Fibroblast of pulmonary artery (primary cell): ENCODE measurements at regions not wholly inside any gene's neighbourhood (a gene's known extent, or its start where the extent isn't known, plus 50 kb on each side); places are given as distances from the start of the nearest gene placed in this dataset.

Experiments
- DNase-seq: peaks from one replicate; pipeline ENCODE4 v3.0.0-alpha.2; 2010; ENCODE audit warnings: low read depth
- H3K4me3 ChIP-seq: replicated peaks from 2 replicates; pipeline ENCODE4 v1.5.1; 2011; ENCODE audit warnings: low read depth, mild to moderate bottlenecking, control low read depth, low read length, moderate library complexity
- TF ChIP-seq, protein P1 (sequence below): IDR thresholded peaks from 2 replicates; pipeline ENCODE4 v1.5.1; 2011; ENCODE audit warnings: mild to moderate bottlenecking, control low read depth, low read length, inconsistent platforms; ENCODE audit errors: missing control alignments

DNA sequence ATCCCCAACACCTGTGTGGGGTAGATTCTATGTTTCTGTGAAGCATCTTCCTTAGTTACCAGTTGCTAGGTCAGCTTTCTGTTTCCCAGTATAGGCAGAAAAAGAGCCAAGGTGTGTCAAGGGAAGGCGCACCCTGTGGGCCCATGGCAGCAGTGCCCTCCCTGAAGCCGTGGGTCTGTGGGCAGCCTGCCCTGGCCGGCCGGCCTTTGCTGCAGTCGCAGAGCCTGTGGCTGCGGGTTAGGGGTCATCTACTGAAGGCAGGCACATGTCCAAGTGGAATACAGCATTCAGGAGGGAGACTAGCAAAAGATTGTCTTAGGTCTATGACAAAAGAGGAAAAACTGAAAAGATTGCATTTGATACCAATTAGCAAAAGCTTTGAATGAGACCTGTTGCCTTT lies 214.0 kb downstream of the IRS2 start:
- no peak for DNase-seq
- TF ChIP-seq, protein P1, sequence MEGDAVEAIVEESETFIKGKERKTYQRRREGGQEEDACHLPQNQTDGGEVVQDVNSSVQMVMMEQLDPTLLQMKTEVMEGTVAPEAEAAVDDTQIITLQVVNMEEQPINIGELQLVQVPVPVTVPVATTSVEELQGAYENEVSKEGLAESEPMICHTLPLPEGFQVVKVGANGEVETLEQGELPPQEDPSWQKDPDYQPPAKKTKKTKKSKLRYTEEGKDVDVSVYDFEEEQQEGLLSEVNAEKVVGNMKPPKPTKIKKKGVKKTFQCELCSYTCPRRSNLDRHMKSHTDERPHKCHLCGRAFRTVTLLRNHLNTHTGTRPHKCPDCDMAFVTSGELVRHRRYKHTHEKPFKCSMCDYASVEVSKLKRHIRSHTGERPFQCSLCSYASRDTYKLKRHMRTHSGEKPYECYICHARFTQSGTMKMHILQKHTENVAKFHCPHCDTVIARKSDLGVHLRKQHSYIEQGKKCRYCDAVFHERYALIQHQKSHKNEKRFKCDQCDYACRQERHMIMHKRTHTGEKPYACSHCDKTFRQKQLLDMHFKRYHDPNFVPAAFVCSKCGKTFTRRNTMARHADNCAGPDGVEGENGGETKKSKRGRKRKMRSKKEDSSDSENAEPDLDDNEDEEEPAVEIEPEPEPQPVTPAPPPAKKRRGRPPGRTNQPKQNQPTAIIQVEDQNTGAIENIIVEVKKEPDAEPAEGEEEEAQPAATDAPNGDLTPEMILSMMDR, result no peak

DNA sequence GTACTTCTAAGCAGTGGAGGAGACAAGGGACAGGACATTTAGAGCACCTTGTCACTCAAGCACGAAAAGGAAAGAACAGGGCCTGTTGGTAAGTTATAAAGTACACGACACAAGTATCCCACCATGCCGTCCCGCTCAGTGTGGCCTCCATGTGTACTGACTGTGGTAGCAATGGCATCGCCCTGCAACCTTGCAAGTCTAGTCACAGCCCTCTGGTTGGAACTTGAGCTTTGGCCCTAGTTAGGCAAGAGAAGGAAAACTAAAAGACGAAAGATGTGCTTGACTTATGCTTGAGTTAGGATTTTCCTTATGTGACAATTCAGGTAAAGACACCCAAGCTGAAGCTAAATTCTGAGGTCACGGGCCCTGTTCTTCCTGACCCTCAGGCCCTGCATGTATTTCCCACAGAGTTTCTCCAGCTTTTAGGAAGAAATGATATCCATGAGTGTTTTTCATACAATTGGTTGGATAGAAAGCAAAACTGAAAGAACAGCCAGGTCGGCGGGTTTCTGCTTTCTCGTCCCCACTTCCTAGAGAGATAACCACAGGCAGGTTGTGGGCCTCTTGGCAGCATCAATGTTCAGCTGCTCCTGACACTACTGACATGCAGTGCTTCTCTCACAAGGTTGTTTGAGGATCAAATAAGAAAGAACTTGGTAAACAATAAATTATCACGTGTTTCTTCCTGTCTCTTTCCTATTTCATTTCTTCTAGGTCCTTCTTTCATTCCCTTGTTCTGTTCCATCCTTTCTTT lies 216.2 kb downstream of the IRS2 start:
- H3K4me3 ChIP-seq, result no peak overlapping the region
- TF ChIP-seq, protein P1, result no peak
- no peak for DNase-seq

More for the DNA sequence above, 214.0 kb downstream of the IRS2 start:
- H3K4me3 ChIP-seq, result no peak overlapping the region

DNA sequence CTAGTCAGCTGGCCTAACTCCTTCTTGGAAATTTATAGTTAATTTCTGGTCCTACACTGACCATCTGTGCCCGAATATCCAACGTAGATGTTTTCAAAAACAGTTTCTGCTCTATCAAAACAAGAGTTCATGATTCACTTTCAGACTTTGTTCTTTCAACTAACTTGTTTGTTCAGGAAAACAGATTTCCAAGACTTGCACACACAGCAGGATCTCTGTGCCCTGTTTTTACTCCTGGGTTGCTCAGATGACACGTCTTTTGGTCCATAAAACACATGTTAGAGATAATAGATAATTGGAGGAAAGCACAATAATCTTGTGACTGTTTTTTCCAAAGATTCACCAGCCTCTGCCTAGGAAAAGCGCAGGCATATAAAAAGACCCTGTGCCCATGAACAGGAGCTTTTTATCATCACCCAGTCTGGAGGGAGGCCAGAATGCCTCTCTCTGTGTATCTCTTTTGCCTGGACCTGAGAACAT lies 218.0 kb downstream of the IRS2 start:
- H3K4me3 ChIP-seq, result no peak overlapping the region
- DNase-seq, result no peak
- TF ChIP-seq, protein P1, result no peak

DNA sequence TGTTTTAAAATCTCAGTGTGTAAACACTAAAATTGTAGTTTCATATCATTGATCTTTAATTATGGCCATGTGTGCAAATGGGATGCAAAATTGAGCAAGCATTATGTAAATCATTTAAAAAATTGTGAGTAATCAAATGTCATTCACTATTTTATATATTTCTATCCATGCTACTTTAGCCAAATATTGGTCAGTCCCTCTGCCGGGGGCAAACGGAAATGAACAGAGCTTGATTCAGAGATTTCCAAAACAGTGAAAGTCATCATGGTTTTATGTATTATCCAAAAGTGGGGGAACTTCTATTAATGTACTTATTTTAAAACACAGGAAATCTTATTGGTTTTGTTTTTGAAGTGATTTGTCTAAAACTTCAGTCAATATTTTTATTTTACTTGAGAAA lies 219.1 kb downstream of the IRS2 start:
- TF ChIP-seq, protein P1, result peak; percentile 27
- no peak overlapping the region for H3K4me3 ChIP-seq
- DNase-seq, result peak; percentile 7

DNA sequence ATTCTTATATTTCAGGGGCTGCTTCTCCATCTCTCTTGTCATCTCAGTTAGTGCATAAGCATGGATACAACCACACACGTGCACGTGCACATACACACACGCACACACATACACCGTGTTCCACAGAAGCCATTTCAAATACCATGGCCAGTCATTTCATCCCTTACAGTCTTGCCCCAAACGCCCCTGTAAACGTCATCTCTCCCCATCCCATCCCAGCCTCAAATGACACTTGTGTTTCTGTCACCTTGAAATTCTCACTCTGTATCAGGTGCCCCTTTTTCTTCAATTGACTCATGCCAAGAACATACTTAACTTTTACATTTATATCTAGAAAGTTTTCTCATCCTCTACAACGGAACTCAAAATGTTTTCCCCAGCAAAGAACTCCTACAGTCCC lies 220.5 kb downstream of the IRS2 start:
- TF ChIP-seq, protein P1, result no peak
- no peak overlapping the region for H3K4me3 ChIP-seq
- DNase-seq, result no peak

DNA sequence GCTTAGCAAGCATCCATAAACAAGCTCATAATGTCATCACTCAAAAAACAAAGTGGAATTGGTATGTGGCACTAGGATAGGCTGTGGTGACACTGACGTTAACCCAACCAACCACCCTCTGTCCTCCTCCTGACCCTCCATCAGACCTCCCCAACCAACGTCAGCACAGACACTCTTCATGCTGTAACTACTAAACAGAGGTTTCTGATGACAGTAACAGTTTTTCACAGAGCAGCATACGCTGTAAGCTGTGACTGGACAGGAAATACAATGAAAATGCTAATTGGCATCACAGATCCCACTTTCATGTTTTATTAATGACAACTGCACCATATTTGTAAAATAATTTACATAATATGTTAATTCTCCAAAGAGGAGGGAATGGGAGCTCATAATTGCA lies 238.0 kb downstream of the IRS2 start:
- no peak for DNase-seq
- TF ChIP-seq, protein P1, result no peak

DNA sequence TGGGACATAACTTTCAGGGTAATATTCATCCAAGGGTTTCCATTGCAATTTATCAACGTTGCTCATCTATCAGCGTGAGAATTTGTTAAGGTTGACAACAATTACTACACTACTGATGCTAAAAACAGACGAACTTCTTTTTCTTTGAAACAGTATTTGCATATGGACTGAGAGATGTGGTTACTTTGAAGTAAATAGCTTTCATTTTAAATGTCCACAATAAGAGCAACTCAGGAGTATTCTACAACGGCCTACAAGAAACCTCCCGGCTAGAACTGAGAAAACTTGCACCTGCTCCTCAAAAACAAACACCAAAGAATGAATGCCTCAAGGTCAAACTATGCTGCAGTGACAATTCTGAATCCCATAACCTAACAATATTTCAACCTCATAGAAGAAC lies 238.4 kb downstream of the IRS2 start:
- DNase-seq, result no peak
- no peak overlapping the region for H3K4me3 ChIP-seq
- TF ChIP-seq, protein P1, result no peak

More for the DNA sequence above, 238.0 kb downstream of the IRS2 start:
- H3K4me3 ChIP-seq, result no peak overlapping the region
